Bronchial epithelial cell (primary cell): ENCODE measurements at regions not wholly inside any gene's neighbourhood (a gene's known extent, or its start where the extent isn't known, plus 50 kb on each side); places are given as distances from the start of the nearest gene placed in this dataset.

Source experiments
- DNase-seq: peaks from one replicate; pipeline ENCODE4 v3.0.0-alpha.2; 2010; ENCODE audit warnings: low read depth
- FAIRE-seq: peaks from 2 replicates; lab custom pipeline; 2011; peaks lifted over from hg19 to GRCh38; lab: Jason Lieb, UNC
- H3K27me3 ChIP-seq: 2 replicates; pipeline ENCODE4 v1.5.1; 2011; ENCODE audit warnings: low read length; ENCODE audit not compliant: control insufficient read depth, insufficient read depth
- H3K36me3 ChIP-seq: 2 replicates; pipeline ENCODE4 v1.5.1; 2011; ENCODE audit warnings: low read length; ENCODE audit not compliant: control insufficient read depth, insufficient read depth
- H3K4me3 ChIP-seq: 2 replicates; pipeline ENCODE4 v1.5.1; 2011; ENCODE audit warnings: mild to moderate bottlenecking, low read depth, low read length, control low read depth
- CTCF ChIP-seq: IDR thresholded peaks from 2 replicates; pipeline ENCODE4 v1.5.1; 2011; ENCODE audit warnings: mild to moderate bottlenecking, moderate library complexity, low read length, control low read depth, inconsistent platforms; ENCODE audit not compliant: insufficient read depth, severe bottlenecking

DNA sequence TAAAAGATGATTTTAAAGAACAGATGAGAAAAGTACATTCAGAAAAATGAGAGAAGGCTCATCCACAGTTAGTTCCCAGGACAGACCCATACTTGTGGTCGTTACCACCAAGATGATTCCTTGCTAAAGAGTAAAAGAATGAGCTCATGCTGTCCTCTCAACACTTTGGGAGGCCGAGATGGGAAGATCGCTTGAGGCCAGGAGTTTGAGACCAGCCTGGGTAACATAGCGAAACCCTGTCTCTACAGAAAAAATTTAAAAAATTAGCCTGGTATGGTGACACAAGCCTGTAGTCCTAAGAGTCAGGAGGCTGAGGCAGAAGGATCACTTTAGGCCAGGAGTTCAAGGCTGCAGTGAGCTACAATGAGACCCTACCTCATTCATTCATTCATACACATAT lies 60.7 kb upstream of the CNEP1R1 start:
- FAIRE-seq (no peak), DNase-seq (no peak)
- no peak for TF ChIP-seq CTCF
- no peaks in the 10 kb centered on the region for H3K36me3 ChIP-seq
- H3K4me3 ChIP-seq: no peak overlapping the region
- H3K27me3 ChIP-seq: peaks cover 3% of the 10 kb centered on the region

DNA sequence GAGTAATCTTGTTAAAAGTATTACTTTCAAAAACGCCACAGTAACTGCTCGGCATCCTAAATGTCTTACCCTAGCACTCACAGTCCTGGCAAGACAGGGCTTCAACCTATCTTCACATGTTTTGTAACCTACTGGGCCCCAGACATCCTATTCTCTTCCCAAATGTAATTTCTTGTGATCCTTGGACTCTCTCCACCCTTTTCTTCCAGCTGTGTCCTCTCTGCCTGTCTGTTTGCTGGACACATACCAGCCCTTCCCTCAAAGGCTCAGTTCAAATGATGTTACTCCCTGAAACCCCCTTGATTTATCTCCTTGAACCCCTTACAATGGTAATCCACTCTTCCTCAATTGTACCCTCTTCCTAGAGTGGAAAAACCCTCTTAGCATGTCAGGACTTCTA lies 60.1 kb upstream of the CNEP1R1 start:
- DNase-seq (no peak), FAIRE-seq (no peak)
- H3K27me3 ChIP-seq: peaks cover 2% of the 10 kb centered on the region
- no peak for TF ChIP-seq CTCF
- no peaks in the 10 kb centered on the region for H3K36me3 ChIP-seq
- no peak overlapping the region for H3K4me3 ChIP-seq

GRCh38 chr16:49967012-49967559 lies 57.9 kb upstream of the CNEP1R1 start:
- H3K36me3 ChIP-seq: no peaks in the 10 kb centered on the region
- DNase-seq (no peak), FAIRE-seq (no peak)
- H3K27me3 ChIP-seq: peaks cover 2% of the 10 kb centered on the region
- no peak overlapping the region for H3K4me3 ChIP-seq
- TF ChIP-seq CTCF: no peak

DNA sequence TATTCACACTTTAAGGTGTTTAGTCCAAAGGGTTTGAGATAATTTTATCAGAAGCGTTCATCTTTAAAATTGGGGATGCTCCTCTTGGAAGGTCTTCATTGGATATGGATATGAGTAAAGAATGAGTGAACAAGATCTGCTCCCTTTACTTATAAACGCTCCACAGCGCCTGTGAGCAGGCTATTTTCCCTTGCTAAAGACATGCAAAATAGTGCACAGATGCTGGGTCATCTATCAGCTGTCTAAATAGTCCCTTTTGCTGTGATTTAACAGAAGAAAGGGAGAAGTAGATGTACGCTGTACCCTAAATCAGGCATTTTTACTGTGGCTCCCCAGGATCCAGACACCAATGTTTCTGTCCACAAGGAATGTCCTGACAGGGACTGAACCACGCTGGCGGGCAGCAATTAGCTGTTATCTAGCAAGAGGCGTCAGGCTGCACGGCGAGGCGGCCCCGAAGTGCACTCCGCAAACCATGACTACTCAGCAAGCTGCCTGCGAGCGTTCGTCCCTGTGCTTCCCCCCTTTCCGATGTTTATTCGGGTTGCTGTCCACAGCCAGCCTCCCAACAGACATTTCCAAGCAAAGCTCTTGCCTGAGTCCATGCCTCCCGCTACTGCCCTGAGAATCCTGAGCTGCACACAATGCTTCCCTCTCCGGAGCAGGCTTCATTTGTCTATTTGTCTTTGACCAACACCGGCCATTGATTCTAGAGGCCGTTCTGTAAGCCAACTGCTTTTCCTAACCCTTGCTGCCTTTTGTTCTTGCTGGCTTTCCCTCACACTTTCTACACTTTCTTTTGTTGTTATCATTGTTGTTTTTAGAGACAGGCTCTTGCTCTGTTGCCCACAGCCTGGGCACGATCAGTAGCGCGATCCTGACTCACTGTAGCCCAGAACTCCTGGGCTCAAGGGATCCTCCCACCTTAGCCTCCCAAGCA lies 55.7 kb upstream of the CNEP1R1 start:
- TF ChIP-seq CTCF: no peak
- Histone ChIP-seq H3K27me3 (peaks cover 2% of the 10 kb centered on the region), H3K4me3 (no peak overlapping the region), H3K36me3 (no peaks in the 10 kb centered on the region)
- no peak for DNase-seq
- FAIRE-seq: no peak

DNA sequence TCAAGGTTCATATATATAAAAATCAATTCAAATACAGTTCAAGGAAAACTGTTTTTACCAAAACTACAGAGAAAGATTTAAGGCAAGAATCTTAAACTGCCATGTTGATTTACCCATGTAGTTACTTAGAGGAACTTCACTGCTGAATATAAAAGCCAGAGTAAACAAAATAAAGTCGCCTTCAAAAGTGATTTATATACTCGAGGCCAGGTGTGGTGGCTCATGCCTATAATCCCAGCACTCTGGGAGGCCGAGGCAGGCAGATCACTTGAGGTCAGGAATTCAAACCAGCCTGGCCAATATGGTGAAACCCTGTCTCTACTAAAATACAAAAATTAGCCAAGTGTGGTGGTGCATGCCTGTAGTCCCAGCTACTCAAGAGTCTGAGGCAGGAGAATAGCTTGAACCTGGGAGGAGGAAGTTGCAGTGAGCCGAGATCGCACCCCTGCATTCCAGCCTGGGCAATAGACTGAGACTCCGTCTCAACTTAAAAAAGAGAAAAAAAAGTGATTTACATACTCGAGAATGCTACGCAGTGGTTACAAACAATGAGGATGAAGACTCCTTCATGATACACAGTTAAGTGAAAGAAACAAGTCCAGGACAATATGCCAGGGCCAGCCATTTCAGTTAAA lies 54.1 kb upstream of the CNEP1R1 start:
- no peak for TF ChIP-seq CTCF
- H3K4me3 ChIP-seq: no peak overlapping the region
- H3K36me3 ChIP-seq: no peaks in the 10 kb centered on the region
- peaks cover 2% of the 10 kb centered on the region for H3K27me3 ChIP-seq
- FAIRE-seq (no peak), DNase-seq (no peak)
